ENCODE measurements at regions not wholly inside any gene's neighbourhood (a gene's known extent, or its start where the extent isn't known, plus 50 kb on each side); places are given as distances from the start of the nearest gene placed in this dataset.

DNA sequence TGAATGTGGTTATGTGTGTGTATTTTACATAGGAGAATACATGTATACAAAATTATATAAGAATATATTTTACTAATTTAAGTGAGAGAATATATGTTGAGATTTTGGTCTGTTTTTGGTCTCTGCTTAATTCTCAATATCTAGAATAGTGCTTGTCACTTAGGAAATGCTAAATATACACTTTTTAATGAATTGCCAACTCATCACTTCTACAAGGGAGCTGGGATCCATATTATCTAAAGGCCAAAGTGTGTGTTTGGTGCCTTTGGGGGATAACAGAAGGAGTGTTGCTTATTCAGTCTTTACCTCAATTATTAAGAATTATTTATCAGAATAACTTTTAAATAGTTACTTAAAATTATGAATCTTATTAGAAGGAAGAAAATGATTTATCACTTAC, 1304.8 kb downstream of the HACE1 start:
- H3K4me3 ChIP-seq: no peak overlapping the region
- H3K27ac ChIP-seq (ENCODE audit: low read depth in 1 of 2, low read length in 1 of 2): no peak overlapping the region
- TF ChIP-seq, protein P1, sequence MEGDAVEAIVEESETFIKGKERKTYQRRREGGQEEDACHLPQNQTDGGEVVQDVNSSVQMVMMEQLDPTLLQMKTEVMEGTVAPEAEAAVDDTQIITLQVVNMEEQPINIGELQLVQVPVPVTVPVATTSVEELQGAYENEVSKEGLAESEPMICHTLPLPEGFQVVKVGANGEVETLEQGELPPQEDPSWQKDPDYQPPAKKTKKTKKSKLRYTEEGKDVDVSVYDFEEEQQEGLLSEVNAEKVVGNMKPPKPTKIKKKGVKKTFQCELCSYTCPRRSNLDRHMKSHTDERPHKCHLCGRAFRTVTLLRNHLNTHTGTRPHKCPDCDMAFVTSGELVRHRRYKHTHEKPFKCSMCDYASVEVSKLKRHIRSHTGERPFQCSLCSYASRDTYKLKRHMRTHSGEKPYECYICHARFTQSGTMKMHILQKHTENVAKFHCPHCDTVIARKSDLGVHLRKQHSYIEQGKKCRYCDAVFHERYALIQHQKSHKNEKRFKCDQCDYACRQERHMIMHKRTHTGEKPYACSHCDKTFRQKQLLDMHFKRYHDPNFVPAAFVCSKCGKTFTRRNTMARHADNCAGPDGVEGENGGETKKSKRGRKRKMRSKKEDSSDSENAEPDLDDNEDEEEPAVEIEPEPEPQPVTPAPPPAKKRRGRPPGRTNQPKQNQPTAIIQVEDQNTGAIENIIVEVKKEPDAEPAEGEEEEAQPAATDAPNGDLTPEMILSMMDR (IDR thresholded peaks at IDR 0.05; ENCODE audit: control extremely low read depth, extremely low read depth): no peak
- H3K9ac ChIP-seq (ENCODE audit: insufficient read depth in 1 of 2, low read length in 2 of 2): no peak overlapping the region
- ATAC-seq (ENCODE audit: insufficient read depth, low FRiP score) (no peak), DNase-seq (no peak)
- no peaks in the 10 kb centered on the region for H3K36me3 ChIP-seq (ENCODE audit: control insufficient read depth in 4 of 4, insufficient read depth in 4 of 4, low read length in 4 of 4)
- no peaks in the 10 kb centered on the region for H3K27me3 ChIP-seq (ENCODE audit: control insufficient read depth in 3 of 3, insufficient read depth in 3 of 3, low read length in 2 of 3)
- H3K4me1 ChIP-seq (ENCODE audit: control insufficient read depth in 5 of 5, insufficient read depth in 5 of 5, low read length in 5 of 5): no peaks in the 10 kb centered on the region
- H3K9me3 ChIP-seq (ENCODE audit: control insufficient read depth in 4 of 4, insufficient read depth in 3 of 4, low read length in 3 of 4): no peaks in the 10 kb centered on the region

GRCh38 chr6:103538381-103538780, 1321.3 kb downstream of the HACE1 start:
- DNase-seq (no peak), ATAC-seq (ENCODE audit: insufficient read depth, low FRiP score) (no peak)
- H3K27ac ChIP-seq (ENCODE audit: low read depth in 1 of 2, low read length in 1 of 2): no peak overlapping the region
- TF ChIP-seq, protein P1 (IDR thresholded peaks at IDR 0.05; ENCODE audit: control extremely low read depth, extremely low read depth): no peak
- H3K9ac ChIP-seq (ENCODE audit: insufficient read depth in 1 of 2, low read length in 2 of 2): no peak overlapping the region
- H3K36me3 ChIP-seq (ENCODE audit: control insufficient read depth in 4 of 4, insufficient read depth in 4 of 4, low read length in 4 of 4): no peaks in the 10 kb centered on the region
- no peaks in the 10 kb centered on the region for H3K27me3 ChIP-seq (ENCODE audit: control insufficient read depth in 3 of 3, insufficient read depth in 3 of 3, low read length in 2 of 3)
- WGBS, 2 donors: 83 to 86% methylated on average over 1 of the region's 1 CpG
- no peaks in the 10 kb centered on the region for H3K9me3 ChIP-seq (ENCODE audit: control insufficient read depth in 4 of 4, insufficient read depth in 3 of 4, low read length in 3 of 4)
- H3K4me3 ChIP-seq: no peak overlapping the region
- no peaks in the 10 kb centered on the region for H3K4me1 ChIP-seq (ENCODE audit: control insufficient read depth in 5 of 5, insufficient read depth in 5 of 5, low read length in 5 of 5)

DNA sequence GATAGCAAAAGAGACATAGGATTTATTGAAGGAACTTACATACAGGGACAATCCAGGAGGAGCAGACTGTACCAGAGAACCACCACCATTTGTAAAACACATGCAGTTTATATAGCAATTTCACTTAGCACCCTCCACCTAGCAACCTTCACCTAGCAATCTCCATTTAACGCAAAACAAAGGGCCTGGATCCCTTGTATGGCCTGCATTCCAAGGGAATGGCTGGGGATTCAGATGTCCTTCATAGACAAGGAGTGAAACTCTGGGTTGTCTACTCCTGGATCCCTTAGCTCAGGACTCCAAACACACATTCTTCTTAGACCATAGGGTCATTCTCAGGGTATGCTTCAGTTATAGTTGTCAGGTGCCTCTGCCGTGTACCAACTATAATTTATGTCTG, 1324.9 kb downstream of the HACE1 start:
- Histone ChIP-seq H3K9me3 (ENCODE audit: control insufficient read depth in 4 of 4, insufficient read depth in 3 of 4, low read length in 3 of 4) (no peaks in the 10 kb centered on the region), H3K4me3 (no peak overlapping the region), H3K36me3 (ENCODE audit: control insufficient read depth in 4 of 4, insufficient read depth in 4 of 4, low read length in 4 of 4) (no peaks in the 10 kb centered on the region), H3K9ac (ENCODE audit: insufficient read depth in 1 of 2, low read length in 2 of 2) (no peak overlapping the region), H3K27ac (ENCODE audit: low read depth in 1 of 2, low read length in 1 of 2) (no peak overlapping the region), H3K4me1 (ENCODE audit: control insufficient read depth in 5 of 5, insufficient read depth in 5 of 5, low read length in 5 of 5) (no peaks in the 10 kb centered on the region), H3K27me3 (ENCODE audit: control insufficient read depth in 3 of 3, insufficient read depth in 3 of 3, low read length in 2 of 3) (no peaks in the 10 kb centered on the region)
- TF ChIP-seq, protein P1 (IDR thresholded peaks at IDR 0.05; ENCODE audit: control extremely low read depth, extremely low read depth): no peak
- 73 to 80% methylated on average over 2 of the region's 2 CpGs for WGBS, 2 donors
- ATAC-seq (ENCODE audit: insufficient read depth, low FRiP score): no peak
- no peak for DNase-seq

DNA sequence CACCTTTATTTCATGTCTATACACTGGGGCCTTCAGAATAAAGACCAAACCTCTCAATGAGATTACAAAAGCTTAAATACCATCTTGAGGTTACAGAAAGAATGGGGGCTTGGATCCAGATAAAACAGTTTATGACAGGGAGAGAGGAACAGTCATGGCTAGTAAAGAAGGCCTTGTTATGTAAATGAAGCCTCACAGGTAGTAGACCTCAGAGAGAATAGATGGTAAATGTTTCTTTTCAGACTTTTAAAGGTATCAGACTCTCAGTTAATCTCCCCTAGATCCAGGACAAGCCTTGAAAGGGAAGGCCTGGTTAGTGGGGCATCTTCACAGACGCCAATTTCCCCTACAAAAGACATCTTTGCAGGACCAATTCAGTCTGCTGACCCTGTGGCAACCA, 1325.6 kb downstream of the HACE1 start:
- 58 to 81% methylated on average over 1 of the region's 1 CpG for WGBS, 2 donors
- no peaks in the 10 kb centered on the region for H3K4me1 ChIP-seq (ENCODE audit: control insufficient read depth in 5 of 5, insufficient read depth in 5 of 5, low read length in 5 of 5)
- H3K9me3 ChIP-seq (ENCODE audit: control insufficient read depth in 4 of 4, insufficient read depth in 3 of 4, low read length in 3 of 4): no peaks in the 10 kb centered on the region
- no peak overlapping the region for H3K9ac ChIP-seq (ENCODE audit: insufficient read depth in 1 of 2, low read length in 2 of 2)
- ATAC-seq (ENCODE audit: insufficient read depth, low FRiP score) (no peak), DNase-seq (no peak)
- H3K27ac ChIP-seq (ENCODE audit: low read depth in 1 of 2, low read length in 1 of 2): no peak overlapping the region
- no peaks in the 10 kb centered on the region for H3K27me3 ChIP-seq (ENCODE audit: control insufficient read depth in 3 of 3, insufficient read depth in 3 of 3, low read length in 2 of 3)
- TF ChIP-seq, protein P1 (IDR thresholded peaks at IDR 0.05; ENCODE audit: control extremely low read depth, extremely low read depth): no peak
- no peaks in the 10 kb centered on the region for H3K36me3 ChIP-seq (ENCODE audit: control insufficient read depth in 4 of 4, insufficient read depth in 4 of 4, low read length in 4 of 4)
- H3K4me3 ChIP-seq: no peak overlapping the region
